ENCODE measurements at regions not wholly inside any gene's neighbourhood (a gene's known extent, or its start where the extent isn't known, plus 50 kb on each side); places are given as distances from the start of the nearest gene placed in this dataset.

- TF ChIP-seq, protein P1, sequence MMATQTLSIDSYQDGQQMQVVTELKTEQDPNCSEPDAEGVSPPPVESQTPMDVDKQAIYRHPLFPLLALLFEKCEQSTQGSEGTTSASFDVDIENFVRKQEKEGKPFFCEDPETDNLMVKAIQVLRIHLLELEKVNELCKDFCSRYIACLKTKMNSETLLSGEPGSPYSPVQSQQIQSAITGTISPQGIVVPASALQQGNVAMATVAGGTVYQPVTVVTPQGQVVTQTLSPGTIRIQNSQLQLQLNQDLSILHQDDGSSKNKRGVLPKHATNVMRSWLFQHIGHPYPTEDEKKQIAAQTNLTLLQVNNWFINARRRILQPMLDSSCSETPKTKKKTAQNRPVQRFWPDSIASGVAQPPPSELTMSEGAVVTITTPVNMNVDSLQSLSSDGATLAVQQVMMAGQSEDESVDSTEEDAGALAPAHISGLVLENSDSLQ (IDR thresholded peaks at IDR 0.05): peak; percentile 78
- TF ChIP-seq ASH2L (IDR thresholded peaks at IDR 0.05; ENCODE audit: borderline replicate concordance, low read depth) (no peak), NBN (IDR thresholded peaks at IDR 0.05) (0 out of 2 replicates have a peak, but pooled peaks have one; percentile 18), NFYB (IDR thresholded peaks at IDR 0.05; ENCODE audit: insufficient read depth, low read depth, low read length) (0 out of 2 replicates have a peak, but pooled peaks have one; percentile 13), ZNF24 (IDR thresholded peaks at IDR 0.05) (peak; percentile 76), POLR2AphosphoS2 (IDR thresholded peaks at IDR 0.05; ENCODE audit: low read depth, low read length) (no peak), ZNF207 (IDR thresholded peaks at IDR 0.05; ENCODE audit: borderline replicate concordance) (no peak), PAX5 (IDR thresholded peaks at IDR 0.05; ENCODE audit: borderline replicate concordance, low read depth, low read length) (no peak), ZNF622 (IDR thresholded peaks at IDR 0.05) (no peak), ZBTB33 (IDR thresholded peaks at IDR 0.05) (no peak), TCF3 (IDR thresholded peaks at IDR 0.05; ENCODE audit: borderline replicate concordance, insufficient read depth, low read depth, low read length) (0 out of 2 replicates have a peak, but pooled peaks have one; percentile 24), MLLT1 (IDR thresholded peaks at IDR 0.05) (no peak), TBL1XR1 (IDR thresholded peaks at IDR 0.05; ENCODE audit: low read depth, low read length) (no peak)
- TF ChIP-seq, protein P2, sequence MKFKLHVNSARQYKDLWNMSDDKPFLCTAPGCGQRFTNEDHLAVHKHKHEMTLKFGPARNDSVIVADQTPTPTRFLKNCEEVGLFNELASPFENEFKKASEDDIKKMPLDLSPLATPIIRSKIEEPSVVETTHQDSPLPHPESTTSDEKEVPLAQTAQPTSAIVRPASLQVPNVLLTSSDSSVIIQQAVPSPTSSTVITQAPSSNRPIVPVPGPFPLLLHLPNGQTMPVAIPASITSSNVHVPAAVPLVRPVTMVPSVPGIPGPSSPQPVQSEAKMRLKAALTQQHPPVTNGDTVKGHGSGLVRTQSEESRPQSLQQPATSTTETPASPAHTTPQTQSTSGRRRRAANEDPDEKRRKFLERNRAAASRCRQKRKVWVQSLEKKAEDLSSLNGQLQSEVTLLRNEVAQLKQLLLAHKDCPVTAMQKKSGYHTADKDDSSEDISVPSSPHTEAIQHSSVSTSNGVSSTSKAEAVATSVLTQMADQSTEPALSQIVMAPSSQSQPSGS (IDR thresholded peaks at IDR 0.05; ENCODE audit: low read length): peak; percentile 73; the same call in 1 of the 2 replicates
Observed at GRCh38 chr13:33743438-33744368, 74.2 kb upstream of the RFC3 start (continued).

All from GM12878 (cell line).